Loucy (cell line): ENCODE measurements at regions not wholly inside any gene's neighbourhood (a gene's known extent, or its start where the extent isn't known, plus 50 kb on each side); places are given as distances from the start of the nearest gene placed in this dataset.

Source experiments
- H2AFZ ChIP-seq: fragments of 200-600 bp; sonication (generic); 2 replicates; pipeline ENCODE4 v1.6.0; 2016; ENCODE audit warnings: antibody characterized with exemption, mild to moderate bottlenecking, low read length, moderate library complexity
- H3F3A ChIP-seq: fragments of 200-600 bp; 2 replicates; pipeline ENCODE4 v1.6.0; 2016; ENCODE audit warnings: antibody characterized with exemption, low read depth, mild to moderate bottlenecking
- H3K27me3 ChIP-seq: fragments of 200-600 bp; sonication (generic); 2 replicates; pipeline ENCODE4 v1.6.1; 2014; ENCODE audit warnings: low read length, mild to moderate bottlenecking; ENCODE audit not compliant: insufficient read depth, poor library complexity, severe bottlenecking
- H3K36me3 ChIP-seq: fragments of 200-600 bp; sonication (generic); 2 replicates; pipeline ENCODE4 v1.6.1; 2016; ENCODE audit warnings: low read length; ENCODE audit not compliant: insufficient read depth
- H3K4me1 ChIP-seq: fragments of 200-600 bp; sonication (generic); 2 replicates; pipeline ENCODE4 v1.5.1; 2014; ENCODE audit warnings: low read length, mild to moderate bottlenecking; ENCODE audit not compliant: insufficient read depth, poor library complexity, severe bottlenecking
- H3K4me2 ChIP-seq: fragments of 200-600 bp; sonication (generic); 2 replicates; pipeline ENCODE4 v1.6.0; 2014; ENCODE audit warnings: antibody characterized with exemption, low read length, low read depth, mild to moderate bottlenecking; ENCODE audit not compliant: poor library complexity, severe bottlenecking
- H3K4me3 ChIP-seq: fragments of 200-600 bp; sonication (generic); 2 replicates; pipeline ENCODE4 v1.5.1; 2014; ENCODE audit warnings: low read length, mild to moderate bottlenecking, mixed read lengths; ENCODE audit not compliant: poor library complexity, severe bottlenecking
- H3K79me2 ChIP-seq: fragments of 200-600 bp; sonication (generic); 2 replicates; pipeline ENCODE4 v1.6.1; 2014; ENCODE audit warnings: low read length; ENCODE audit not compliant: insufficient read depth
- H3K9ac ChIP-seq: fragments of 200-600 bp; sonication (generic); 2 replicates; pipeline ENCODE4 v1.6.0; 2014; ENCODE audit warnings: mild to moderate bottlenecking, low read depth, low read length, moderate library complexity; ENCODE audit not compliant: poor library complexity, severe bottlenecking
- H3K9me2 ChIP-seq: fragments of 200-600 bp; sonication (generic); replicated peaks from 2 replicates; pipeline ENCODE4 v1.6.1; 2016; ENCODE audit warnings: low read depth, low read length, mixed read lengths
- H3K9me3 ChIP-seq: fragments of 200-600 bp; sonication (generic); 2 replicates; pipeline ENCODE4 v1.6.1; 2014; ENCODE audit warnings: mild to moderate bottlenecking, antibody characterized with exemption, low read length, low read depth; ENCODE audit not compliant: insufficient read depth
- H4K20me1 ChIP-seq: fragments of 200-600 bp; sonication (generic); 2 replicates; pipeline ENCODE4 v1.6.0; 2014; ENCODE audit warnings: antibody characterized with exemption, low read length, mild to moderate bottlenecking; ENCODE audit not compliant: insufficient read depth, poor library complexity, severe bottlenecking
- EZH2phosphoT487 ChIP-seq: fragments of 200-600 bp; IDR thresholded peaks from 2 replicates; pipeline ENCODE4 v1.6.1; 2018; ENCODE audit warnings: antibody characterized with exemption, mild to moderate bottlenecking, moderate library complexity, borderline replicate concordance
- TF ChIP-seq, protein P1 (sequence below): fragments of 200-600 bp; sonication (generic); conservative IDR thresholded peaks from 2 replicates; pipeline ENCODE4 v1.5.1; 2014; ENCODE audit warnings: mild to moderate bottlenecking, antibody characterized with exemption, low read length

- Histone ChIP-seq H3K79me2 (no peaks in the 10 kb centered on the region), H3K9me2 (no peaks in the 10 kb centered on the region), H3K9me3 (no peaks in the 10 kb centered on the region), H3K4me2 (no peak overlapping the region), H3K4me3 (no peak overlapping the region), H3K4me1 (no peaks in the 10 kb centered on the region), H3K9ac (no peak overlapping the region), H4K20me1 (no peaks in the 10 kb centered on the region), H3K36me3 (no peaks in the 10 kb centered on the region), H3F3A (no peaks in the 10 kb centered on the region), H3K27me3 (no peaks in the 10 kb centered on the region), H2AFZ (no peak overlapping the region)
- TF ChIP-seq EZH2phosphoT487 = no peak
- TF ChIP-seq, protein P1, sequence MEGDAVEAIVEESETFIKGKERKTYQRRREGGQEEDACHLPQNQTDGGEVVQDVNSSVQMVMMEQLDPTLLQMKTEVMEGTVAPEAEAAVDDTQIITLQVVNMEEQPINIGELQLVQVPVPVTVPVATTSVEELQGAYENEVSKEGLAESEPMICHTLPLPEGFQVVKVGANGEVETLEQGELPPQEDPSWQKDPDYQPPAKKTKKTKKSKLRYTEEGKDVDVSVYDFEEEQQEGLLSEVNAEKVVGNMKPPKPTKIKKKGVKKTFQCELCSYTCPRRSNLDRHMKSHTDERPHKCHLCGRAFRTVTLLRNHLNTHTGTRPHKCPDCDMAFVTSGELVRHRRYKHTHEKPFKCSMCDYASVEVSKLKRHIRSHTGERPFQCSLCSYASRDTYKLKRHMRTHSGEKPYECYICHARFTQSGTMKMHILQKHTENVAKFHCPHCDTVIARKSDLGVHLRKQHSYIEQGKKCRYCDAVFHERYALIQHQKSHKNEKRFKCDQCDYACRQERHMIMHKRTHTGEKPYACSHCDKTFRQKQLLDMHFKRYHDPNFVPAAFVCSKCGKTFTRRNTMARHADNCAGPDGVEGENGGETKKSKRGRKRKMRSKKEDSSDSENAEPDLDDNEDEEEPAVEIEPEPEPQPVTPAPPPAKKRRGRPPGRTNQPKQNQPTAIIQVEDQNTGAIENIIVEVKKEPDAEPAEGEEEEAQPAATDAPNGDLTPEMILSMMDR = no peak
Measured at GRCh38 chr2:19607400-19607799, 249.0 kb upstream of the OSR1 start.

- Histone ChIP-seq H3K27me3 (no peaks in the 10 kb centered on the region), H4K20me1 (no peaks in the 10 kb centered on the region), H3K36me3 (no peaks in the 10 kb centered on the region), H3K9me3 (no peaks in the 10 kb centered on the region), H2AFZ (no peak overlapping the region), H3K79me2 (no peaks in the 10 kb centered on the region), H3K4me2 (no peak overlapping the region), H3F3A (no peaks in the 10 kb centered on the region), H3K9ac (no peak overlapping the region), H3K4me3 (no peak overlapping the region), H3K4me1 (no peaks in the 10 kb centered on the region), H3K9me2 (no peaks in the 10 kb centered on the region)
- TF ChIP-seq, protein P1 = no peak
- TF ChIP-seq EZH2phosphoT487 = no peak
Measured at GRCh38 chr2:19600982-19601381, 242.6 kb upstream of the OSR1 start.

DNA sequence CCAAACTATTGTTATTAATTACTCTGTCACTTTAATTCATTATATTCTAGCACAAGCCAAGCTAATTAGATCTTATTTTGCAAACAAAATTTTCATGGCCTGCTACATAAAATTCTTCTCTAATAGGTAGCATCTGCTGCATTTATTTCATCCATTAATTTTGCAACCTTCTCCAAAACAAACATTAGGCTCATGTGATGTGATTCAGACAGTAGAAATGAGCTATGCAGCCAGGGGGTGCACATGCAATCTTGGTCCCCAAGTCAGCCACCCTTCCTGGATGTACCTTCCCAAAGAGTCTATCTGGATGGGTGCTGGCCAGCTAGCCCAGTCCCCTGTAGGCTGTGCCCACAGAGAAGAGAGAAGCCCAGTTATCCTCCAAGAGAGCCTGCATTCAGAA, 242.1 kb upstream of the OSR1 start:
- no peaks in the 10 kb centered on the region for H3K9me3 ChIP-seq
- H3K9ac ChIP-seq = no peak overlapping the region
- H4K20me1 ChIP-seq = no peaks in the 10 kb centered on the region
- no peaks in the 10 kb centered on the region for H3F3A ChIP-seq
- TF ChIP-seq, protein P1 = no peak
- no peak for TF ChIP-seq EZH2phosphoT487
- no peak overlapping the region for H3K4me2 ChIP-seq
- no peaks in the 10 kb centered on the region for H3K36me3 ChIP-seq
- no peaks in the 10 kb centered on the region for H3K9me2 ChIP-seq
- no peak overlapping the region for H2AFZ ChIP-seq
- H3K4me3 ChIP-seq = no peak overlapping the region
- H3K27me3 ChIP-seq = no peaks in the 10 kb centered on the region
- H3K79me2 ChIP-seq = no peaks in the 10 kb centered on the region
- H3K4me1 ChIP-seq = no peaks in the 10 kb centered on the region
